WTC11 (cell line): ENCODE measurements at regions not wholly inside any gene's neighbourhood (a gene's known extent, or its start where the extent isn't known, plus 50 kb on each side); places are given as distances from the start of the nearest gene placed in this dataset.

Experiments used
- MXD4 ChIP-seq: fragments of 250-450 bp; sonication (Bioruptor Pico); IDR thresholded peaks from 2 replicates; pipeline ENCODE4 v1.8.0; 2021; ENCODE audit warnings: mild to moderate bottlenecking, moderate library complexity, borderline replicate concordance
- TF ChIP-seq, protein P1 (sequence below): fragments of 200-600 bp; IDR thresholded peaks from 2 replicates; pipeline ENCODE4 v1.8.0; 2022; ENCODE audit warnings: antibody characterized with exemption
- TF ChIP-seq, protein P2 (sequence below): sonication (generic); formaldehyde crosslinking; IDR thresholded peaks from 2 replicates; pipeline ENCODE4 v1.8.1; 2023; ENCODE audit warnings: mild to moderate bottlenecking, moderate library complexity, missing genetic modification reagents

DNA sequence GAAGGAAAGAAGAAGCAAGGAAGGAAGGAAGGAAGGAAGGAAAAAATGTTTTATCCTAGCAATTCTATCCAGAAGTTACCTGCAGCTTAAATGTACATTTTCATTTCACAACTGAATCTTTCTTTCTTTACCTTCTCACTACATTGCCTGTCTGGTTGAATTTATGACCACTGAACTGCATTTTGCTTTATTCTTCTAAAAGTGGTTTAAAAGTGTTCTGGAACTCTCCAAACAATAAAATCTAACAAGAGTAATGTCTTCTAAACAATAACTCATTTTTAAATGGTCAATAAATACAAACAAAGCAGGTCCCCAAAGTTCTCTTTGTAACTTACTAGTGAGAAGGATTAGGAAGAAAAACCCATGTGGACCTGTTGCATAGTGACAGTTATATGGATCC, 587.5 kb upstream of the NEGR1 start:
- TF ChIP-seq MXD4: no peak
- TF ChIP-seq, protein P1, sequence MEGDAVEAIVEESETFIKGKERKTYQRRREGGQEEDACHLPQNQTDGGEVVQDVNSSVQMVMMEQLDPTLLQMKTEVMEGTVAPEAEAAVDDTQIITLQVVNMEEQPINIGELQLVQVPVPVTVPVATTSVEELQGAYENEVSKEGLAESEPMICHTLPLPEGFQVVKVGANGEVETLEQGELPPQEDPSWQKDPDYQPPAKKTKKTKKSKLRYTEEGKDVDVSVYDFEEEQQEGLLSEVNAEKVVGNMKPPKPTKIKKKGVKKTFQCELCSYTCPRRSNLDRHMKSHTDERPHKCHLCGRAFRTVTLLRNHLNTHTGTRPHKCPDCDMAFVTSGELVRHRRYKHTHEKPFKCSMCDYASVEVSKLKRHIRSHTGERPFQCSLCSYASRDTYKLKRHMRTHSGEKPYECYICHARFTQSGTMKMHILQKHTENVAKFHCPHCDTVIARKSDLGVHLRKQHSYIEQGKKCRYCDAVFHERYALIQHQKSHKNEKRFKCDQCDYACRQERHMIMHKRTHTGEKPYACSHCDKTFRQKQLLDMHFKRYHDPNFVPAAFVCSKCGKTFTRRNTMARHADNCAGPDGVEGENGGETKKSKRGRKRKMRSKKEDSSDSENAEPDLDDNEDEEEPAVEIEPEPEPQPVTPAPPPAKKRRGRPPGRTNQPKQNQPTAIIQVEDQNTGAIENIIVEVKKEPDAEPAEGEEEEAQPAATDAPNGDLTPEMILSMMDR: no peak
- TF ChIP-seq, protein P2, sequence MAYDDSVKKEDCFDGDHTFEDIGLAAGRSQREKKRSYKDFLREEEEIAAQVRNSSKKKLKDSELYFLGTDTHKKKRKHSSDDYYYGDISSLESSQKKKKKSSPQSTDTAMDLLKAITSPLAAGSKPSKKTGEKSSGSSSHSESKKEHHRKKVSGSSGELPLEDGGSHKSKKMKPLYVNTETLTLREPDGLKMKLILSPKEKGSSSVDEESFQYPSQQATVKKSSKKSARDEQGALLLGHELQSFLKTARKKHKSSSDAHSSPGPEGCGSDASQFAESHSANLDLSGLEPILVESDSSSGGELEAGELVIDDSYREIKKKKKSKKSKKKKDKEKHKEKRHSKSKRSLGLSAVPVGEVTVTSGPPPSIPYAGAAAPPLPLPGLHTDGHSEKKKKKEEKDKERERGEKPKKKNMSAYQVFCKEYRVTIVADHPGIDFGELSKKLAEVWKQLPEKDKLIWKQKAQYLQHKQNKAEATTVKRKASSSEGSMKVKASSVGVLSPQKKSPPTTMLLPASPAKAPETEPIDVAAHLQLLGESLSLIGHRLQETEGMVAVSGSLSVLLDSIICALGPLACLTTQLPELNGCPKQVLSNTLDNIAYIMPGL (CRISPR knock-in tag): no peak
